SK-N-SH treated with all-trans-retinoic acid at 6 μM for 48 hours (cell line): ENCODE measurements at regions not wholly inside any gene's neighbourhood (a gene's known extent, or its start where the extent isn't known, plus 50 kb on each side); places are given as distances from the start of the nearest gene placed in this dataset.

Source experiments
- ATAC-seq: fragments of 200-7000 bp; cut with Tn5 transposase; 3 replicates; pipeline ENCODE4 v1.9.1; 2020; ENCODE audit warnings: mild to moderate bottlenecking, moderate library complexity
- ARNTL ChIP-seq: fragments of 450-650 bp; formaldehyde crosslinking; IDR thresholded peaks from 2 replicates; pipeline ENCODE4 v1.5.0; 2020; ENCODE audit warnings: low read depth, mild to moderate bottlenecking, moderate library complexity, borderline replicate concordance
- BACH2 ChIP-seq: fragments of 250-450 bp; sonication (Bioruptor Pico); IDR thresholded peaks from 2 replicates; pipeline ENCODE4 v1.9.0; 2021; ENCODE audit warnings: mild to moderate bottlenecking, borderline replicate concordance
- CREB5 ChIP-seq: fragments of 250-450 bp; sonication (Bioruptor Pico); IDR thresholded peaks from 2 replicates; pipeline ENCODE4 v1.5.1; 2020; ENCODE audit warnings: low read depth, mild to moderate bottlenecking, moderate library complexity
- CSRNP3 ChIP-seq: fragments of 250-450 bp; sonication (Bioruptor Pico); IDR thresholded peaks from 2 replicates; pipeline ENCODE4 v1.5.1; 2021; ENCODE audit warnings: mild to moderate bottlenecking, moderate library complexity
- ESRRG ChIP-seq: fragments of 250-450 bp; sonication (Bioruptor Pico); IDR thresholded peaks from 2 replicates; pipeline ENCODE4 v1.6.1; 2021; ENCODE audit warnings: mild to moderate bottlenecking
- GLIS3 ChIP-seq: fragments of 250-450 bp; sonication (Bioruptor Pico); IDR thresholded peaks from 2 replicates; pipeline ENCODE4 v1.5.0; 2020; ENCODE audit warnings: mild to moderate bottlenecking, moderate library complexity
- ISL1 ChIP-seq: fragments of 250-450 bp; sonication (Bioruptor Pico); IDR thresholded peaks from 2 replicates; pipeline ENCODE4 v2.1.2; 2022; ENCODE audit warnings: mild to moderate bottlenecking, moderate library complexity
- OSR1 ChIP-seq: fragments of 250-450 bp; sonication (Bioruptor Pico); IDR thresholded peaks from 2 replicates; pipeline ENCODE4 v1.8.0; 2022; ENCODE audit warnings: moderate library complexity, mild to moderate bottlenecking, inconsistent platforms
- PATZ1 ChIP-seq: fragments of 250-450 bp; sonication (Bioruptor Pico); IDR thresholded peaks from 2 replicates; pipeline ENCODE4 v1.8.0; 2020; ENCODE audit warnings: mild to moderate bottlenecking, moderate library complexity, borderline replicate concordance
- POU6F1 ChIP-seq: fragments of 250-450 bp; sonication (Bioruptor Pico); IDR thresholded peaks from 2 replicates; pipeline ENCODE4 v1.8.0; 2021; ENCODE audit warnings: low read depth, mild to moderate bottlenecking, moderate library complexity, borderline replicate concordance
- PPARA ChIP-seq: fragments of 250-450 bp; sonication (Bioruptor Pico); IDR thresholded peaks from 2 replicates; pipeline ENCODE4 v1.5.0; 2020; ENCODE audit warnings: mild to moderate bottlenecking, borderline replicate concordance
- RARB ChIP-seq: fragments of 250-450 bp; sonication (Bioruptor Pico); IDR thresholded peaks from 2 replicates; pipeline ENCODE4 v1.8.0; 2021; ENCODE audit warnings: mild to moderate bottlenecking, moderate library complexity
- SNAI2 ChIP-seq: fragments of 250-450 bp; sonication (Bioruptor Pico); IDR thresholded peaks from 2 replicates; pipeline ENCODE4 v1.5.0; 2020; ENCODE audit warnings: mild to moderate bottlenecking, moderate library complexity
- TCF4 ChIP-seq: fragments of 250-450 bp; sonication (Bioruptor Pico); IDR thresholded peaks from 2 replicates; pipeline ENCODE4 v1.8.0; 2021; ENCODE audit warnings: mild to moderate bottlenecking, moderate library complexity, borderline replicate concordance
- TOX ChIP-seq: fragments of 250-450 bp; sonication (Bioruptor Pico); IDR thresholded peaks from 2 replicates; pipeline ENCODE4 v1.8.0; 2021; ENCODE audit warnings: mild to moderate bottlenecking, moderate library complexity, borderline replicate concordance
- ZC3H10 ChIP-seq: fragments of 250-450 bp; sonication (Bioruptor Pico); IDR thresholded peaks from 2 replicates; pipeline ENCODE4 v1.5.1; 2021; ENCODE audit warnings: mild to moderate bottlenecking, moderate library complexity
- ZFP3 ChIP-seq: fragments of 250-450 bp; sonication (Bioruptor Pico); IDR thresholded peaks from 2 replicates; pipeline ENCODE4 v1.5.0; 2020; ENCODE audit warnings: mild to moderate bottlenecking, moderate library complexity
- ZFP30 ChIP-seq: fragments of 450-650 bp; formaldehyde crosslinking; IDR thresholded peaks from 2 replicates; pipeline ENCODE4 v1.5.0; 2022; ENCODE audit warnings: mild to moderate bottlenecking, moderate library complexity
- ZNF565 ChIP-seq: fragments of 450-650 bp; formaldehyde crosslinking; conservative IDR thresholded peaks from 2 replicates; pipeline ENCODE4 v1.5.0; 2020; ENCODE audit warnings: low read depth, mild to moderate bottlenecking, moderate library complexity
- ZNF70 ChIP-seq: fragments of 450-650 bp; formaldehyde crosslinking; IDR thresholded peaks from 2 replicates; pipeline ENCODE4 v1.5.0; 2020; ENCODE audit warnings: mild to moderate bottlenecking, moderate library complexity
- ZNF8 ChIP-seq: fragments of 450-650 bp; formaldehyde crosslinking; IDR thresholded peaks from 2 replicates; pipeline ENCODE4 v1.5.0; 2020; ENCODE audit warnings: mild to moderate bottlenecking, moderate library complexity

GRCh38 chr2:67258122-67258521 lies 139.0 kb upstream of the ETAA1 start (continued):
- TF ChIP-seq PATZ1 (CRISPR knock-in tag) = no peak

GRCh38 chr2:67258831-67259230 lies 138.3 kb upstream of the ETAA1 start:
- ATAC-seq = no peak
- TF ChIP-seq ZFP30 (CRISPR knock-in tag) (no peak), OSR1 (CRISPR knock-in tag) (no peak), ISL1 (CRISPR knock-in tag) (no peak), PATZ1 (CRISPR knock-in tag) (no peak), PPARA (no peak), ZC3H10 (CRISPR knock-in tag) (no peak), BACH2 (CRISPR knock-in tag) (no peak), POU6F1 (CRISPR knock-in tag) (no peak), ARNTL (CRISPR knock-in tag) (no peak), TOX (CRISPR knock-in tag) (no peak), ZNF70 (CRISPR knock-in tag) (no peak), CSRNP3 (no peak), CREB5 (CRISPR knock-in tag) (no peak), RARB (CRISPR knock-in tag) (no peak), GLIS3 (CRISPR knock-in tag) (no peak), ESRRG (CRISPR knock-in tag) (no peak)

GRCh38 chr2:67259556-67260342 lies 137.4 kb upstream of the ETAA1 start:
- peak; percentile 80 for ATAC-seq
- TF ChIP-seq ZC3H10 (CRISPR knock-in tag) = 0 out of 2 replicates have a peak, but pooled peaks have one; percentile 41
- TF ChIP-seq ISL1 (CRISPR knock-in tag) = peak; percentile 94
- peak; percentile 72; the same call in 1 of the 2 replicates for TF ChIP-seq RARB (CRISPR knock-in tag)
- TF ChIP-seq TCF4 (CRISPR knock-in tag) = peak; percentile 67
- peak; percentile 50 for TF ChIP-seq TOX (CRISPR knock-in tag)
- TF ChIP-seq ZFP3 (CRISPR knock-in tag) = no peak
- no peak for TF ChIP-seq OSR1 (CRISPR knock-in tag)
- TF ChIP-seq PPARA = no peak
- TF ChIP-seq ZFP30 (CRISPR knock-in tag) = no peak
- TF ChIP-seq SNAI2 (CRISPR knock-in tag) = no peak
- TF ChIP-seq ZNF8 (CRISPR knock-in tag) = no peak
- no peak for TF ChIP-seq BACH2 (CRISPR knock-in tag)
- TF ChIP-seq ZNF565 = no peak
- TF ChIP-seq PATZ1 (CRISPR knock-in tag) = no peak
- no peak for TF ChIP-seq ZNF70 (CRISPR knock-in tag)
- no peak for TF ChIP-seq POU6F1 (CRISPR knock-in tag)
- no peak for TF ChIP-seq ESRRG (CRISPR knock-in tag)
- TF ChIP-seq CSRNP3 = no peak
